ENCODE measurements at regions not wholly inside any gene's neighbourhood (a gene's known extent, or its start where the extent isn't known, plus 50 kb on each side); places are given as distances from the start of the nearest gene placed in this dataset. TPM values are rescaled to one million over a fixed set of nuclear protein-coding genes. Genes with fewer than 3 reads are reported as not detected.

- H3K4me1 ChIP-seq (ENCODE audit: low read length), result no peaks in the 10 kb centered on the region
- DNase-seq, result no peak
- H3K9ac ChIP-seq (ENCODE audit: low read length), result no peak overlapping the region
- no peaks in the 10 kb centered on the region for H4K20me1 ChIP-seq (ENCODE audit: insufficient read depth, low read depth, low read length)
- H2AFZ ChIP-seq (ENCODE audit: low read length), result no peak overlapping the region
- no peak overlapping the region for H3K4me3 ChIP-seq (ENCODE audit: low read length)
- no peak overlapping the region for H3K4me2 ChIP-seq (ENCODE audit: low read depth, low read length, poor library complexity, severe bottlenecking)
- no peaks in the 10 kb centered on the region for H3K27me3 ChIP-seq (ENCODE audit: low read length)
- H3K27ac ChIP-seq (ENCODE audit: low read length), result no peak overlapping the region
- H3K9me2 ChIP-seq (replicated peaks; ENCODE audit: insufficient read depth, low read length), result no peaks in the 10 kb centered on the region
- H3K9me3 ChIP-seq (ENCODE audit: low read length), result no peaks in the 10 kb centered on the region
- H3K79me2 ChIP-seq (ENCODE audit: low read length), result no peaks in the 10 kb centered on the region
- H3K36me3 ChIP-seq (ENCODE audit: insufficient read depth, low read length), result no peaks in the 10 kb centered on the region
Measured at GRCh38 chr20:57114290-57115005, 152.0 kb downstream of the BMP7 start.

DNA sequence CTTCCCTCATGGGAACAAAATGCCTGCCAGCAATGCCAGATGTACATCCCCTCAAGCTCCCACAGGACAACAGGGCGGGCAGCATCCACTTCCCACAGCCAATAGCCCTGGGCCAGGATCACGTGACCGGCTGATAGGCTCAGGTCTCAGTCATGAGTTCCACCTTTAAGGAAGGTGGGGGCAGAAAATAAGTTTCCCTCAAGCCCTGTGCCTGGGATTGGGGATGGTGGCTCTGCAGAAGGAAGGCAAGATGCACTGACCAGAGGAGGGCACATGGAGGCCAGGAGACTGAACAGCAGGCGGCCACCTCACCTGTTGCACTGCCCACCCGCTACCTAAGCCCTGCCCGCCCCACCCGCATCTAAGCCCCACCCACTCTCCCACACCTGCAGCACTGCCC lies 149.1 kb downstream of the BMP7 start:
- no peak overlapping the region for H3K4me3 ChIP-seq (ENCODE audit: low read length)
- H4K20me1 ChIP-seq (ENCODE audit: insufficient read depth, low read depth, low read length), result no peaks in the 10 kb centered on the region
- no peak for DNase-seq
- no peaks in the 10 kb centered on the region for H3K36me3 ChIP-seq (ENCODE audit: insufficient read depth, low read length)
- H3K4me1 ChIP-seq (ENCODE audit: low read length), result no peaks in the 10 kb centered on the region
- H3K27ac ChIP-seq (ENCODE audit: low read length), result no peak overlapping the region
- H3K9ac ChIP-seq (ENCODE audit: low read length), result no peak overlapping the region
- no peak overlapping the region for H3K4me2 ChIP-seq (ENCODE audit: low read depth, low read length, poor library complexity, severe bottlenecking)
- no peaks in the 10 kb centered on the region for H3K79me2 ChIP-seq (ENCODE audit: low read length)
- H3K27me3 ChIP-seq (ENCODE audit: low read length), result no peaks in the 10 kb centered on the region
- H2AFZ ChIP-seq (ENCODE audit: low read length), result no peak overlapping the region
- no peaks in the 10 kb centered on the region for H3K9me2 ChIP-seq (replicated peaks; ENCODE audit: insufficient read depth, low read length)
- no peaks in the 10 kb centered on the region for H3K9me3 ChIP-seq (ENCODE audit: low read length)

DNA sequence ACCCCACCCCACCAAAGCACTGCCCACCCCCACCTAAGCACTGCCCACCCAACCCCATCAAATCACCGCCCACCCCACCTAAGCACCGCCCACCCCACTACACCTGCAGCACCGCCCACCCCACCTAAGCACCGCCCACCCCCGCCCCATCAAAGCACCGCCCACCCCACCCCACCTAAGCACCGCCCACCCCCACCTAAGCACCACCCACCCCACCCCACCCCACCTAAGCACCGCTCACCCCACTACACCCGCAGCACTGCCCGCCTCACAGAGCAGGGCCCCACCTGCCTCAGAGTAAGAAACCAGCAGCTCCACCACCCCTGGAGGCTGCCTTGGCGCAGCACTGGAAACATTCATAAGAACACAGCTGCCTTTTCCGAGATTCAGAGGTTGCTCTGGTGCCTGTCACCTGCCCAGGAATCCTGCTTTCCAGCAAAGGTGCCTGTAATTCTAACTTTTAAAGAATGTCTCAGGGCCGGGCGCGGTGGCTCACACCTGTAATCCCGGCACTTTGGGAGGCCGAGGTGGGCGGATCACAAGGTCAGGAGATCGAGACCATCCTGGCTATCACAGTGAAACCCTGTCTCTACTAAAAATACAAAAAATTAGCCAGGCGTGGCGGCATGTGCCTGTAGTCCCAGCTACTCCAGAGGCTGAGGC lies 148.2 kb downstream of the BMP7 start:
- H3K27ac ChIP-seq (ENCODE audit: low read length), result no peak overlapping the region
- no peak overlapping the region for H2AFZ ChIP-seq (ENCODE audit: low read length)
- no peaks in the 10 kb centered on the region for H3K79me2 ChIP-seq (ENCODE audit: low read length)
- no peak overlapping the region for H3K9ac ChIP-seq (ENCODE audit: low read length)
- no peaks in the 10 kb centered on the region for H4K20me1 ChIP-seq (ENCODE audit: insufficient read depth, low read depth, low read length)
- H3K4me2 ChIP-seq (ENCODE audit: low read depth, low read length, poor library complexity, severe bottlenecking), result no peak overlapping the region
- DNase-seq, result no peak
- H3K9me3 ChIP-seq (ENCODE audit: low read length), result no peaks in the 10 kb centered on the region
- H3K36me3 ChIP-seq (ENCODE audit: insufficient read depth, low read length), result no peaks in the 10 kb centered on the region
- no peaks in the 10 kb centered on the region for H3K4me1 ChIP-seq (ENCODE audit: low read length)
- no peaks in the 10 kb centered on the region for H3K9me2 ChIP-seq (replicated peaks; ENCODE audit: insufficient read depth, low read length)
- no peak overlapping the region for H3K4me3 ChIP-seq (ENCODE audit: low read length)
- H3K27me3 ChIP-seq (ENCODE audit: low read length), result no peaks in the 10 kb centered on the region

Small RNAs in the stretch of these regions (small RNA-seq; reads per million reads assigned to genes)
- gene RNU6-929P, result not detected

All from Karpas-422 (cell line).